CD8-positive, alpha-beta memory T cell (primary cell): ENCODE measurements at regions not wholly inside any gene's neighbourhood (a gene's known extent, or its start where the extent isn't known, plus 50 kb on each side); places are given as distances from the start of the nearest gene placed in this dataset.
A peak's percentile ranks its signal among the peaks of the same experiment; 100 is the strongest.

Source experiments
- CTCF ChIA-PET: fragments of 350-600 bp; sonication (Branson Sonifier 250); formaldehyde crosslinking; loops from one replicate; lab custom pipeline; 2021; ENCODE audit warnings: antibody characterized with exemption; lab: Charles Lee
- POLR2A ChIA-PET: fragments of 350-600 bp; sonication (Branson Sonifier 250); formaldehyde crosslinking; loops from one replicate; lab custom pipeline; 2021; ENCODE audit warnings: antibody characterized with exemption; lab: Charles Lee
- DNase-seq, 5 donors: peaks; one replicate each; pipeline versions ENCODE4 v3.0.0 to v3.0.0-alpha.2; 2020 to 2022; ENCODE audit warnings: mixed read lengths in 1 of 5
- H3K27ac ChIP-seq: one replicate; pipeline ENCODE4 v1.7.0; 2013; ENCODE audit warnings: low read depth, mild to moderate bottlenecking, low read length, moderate library complexity
- H3K27me3 ChIP-seq: 2 replicates; pipeline ENCODE4 v1.7.0; 2013; ENCODE audit warnings: low read length, mild to moderate bottlenecking; ENCODE audit not compliant: insufficient read depth, poor library complexity, severe bottlenecking
- H3K36me3 ChIP-seq: 2 replicates; pipeline ENCODE4 v1.7.0; 2013; ENCODE audit warnings: mild to moderate bottlenecking, low read length, moderate library complexity; ENCODE audit not compliant: insufficient read depth
- H3K4me1 ChIP-seq: 2 replicates; pipeline ENCODE4 v1.7.0; 2013; ENCODE audit warnings: mild to moderate bottlenecking, low read length, moderate library complexity; ENCODE audit not compliant: insufficient read depth
- H3K4me3 ChIP-seq: 2 replicates; pipeline ENCODE4 v1.7.0; 2013; ENCODE audit warnings: mild to moderate bottlenecking, low read length
- H3K9me3 ChIP-seq: 2 replicates; pipeline ENCODE4 v1.7.0; 2013; ENCODE audit warnings: mild to moderate bottlenecking, low read length
- H3K27ac Mint-ChIP-seq, 8 donors: one replicate each; pipeline ENCODE4 v1.8.0; 2020 to 2021; ENCODE audit warnings: mixed read lengths in 8 of 8, mild to moderate bottlenecking in 6 of 8, inconsistent platforms in 3 of 8, moderate library complexity in 3 of 8
- H3K27me3 Mint-ChIP-seq, 2 donors: one replicate each; pipeline ENCODE4 v1.8.0; 2020 to 2021; ENCODE audit warnings: mixed read lengths in 2 of 2, mild to moderate bottlenecking in 1 of 2, moderate library complexity in 1 of 2
- H3K36me3 Mint-ChIP-seq, 3 donors: one replicate each; pipeline ENCODE4 v1.8.0; 2020 to 2021; ENCODE audit warnings: mixed read lengths in 3 of 3, inconsistent platforms in 1 of 3, mild to moderate bottlenecking in 1 of 3
- H3K4me1 Mint-ChIP-seq, 3 donors: one replicate each; pipeline ENCODE4 v1.8.0; 2020 to 2021; ENCODE audit warnings: mixed read lengths in 3 of 3, inconsistent platforms in 1 of 3, mild to moderate bottlenecking in 1 of 3
- H3K4me3 Mint-ChIP-seq, 7 donors: one replicate each; pipeline ENCODE4 v1.8.0; 2020 to 2021; ENCODE audit warnings: mixed read lengths in 7 of 7, mild to moderate bottlenecking in 6 of 7, moderate library complexity in 4 of 7, inconsistent platforms in 2 of 7
- H3K9me3 Mint-ChIP-seq, 5 donors: one replicate each; pipeline ENCODE4 v1.8.0; 2020 to 2022; ENCODE audit warnings: mixed read lengths in 5 of 5, mild to moderate bottlenecking in 3 of 5, moderate library complexity in 2 of 5, inconsistent platforms in 1 of 5

DNA sequence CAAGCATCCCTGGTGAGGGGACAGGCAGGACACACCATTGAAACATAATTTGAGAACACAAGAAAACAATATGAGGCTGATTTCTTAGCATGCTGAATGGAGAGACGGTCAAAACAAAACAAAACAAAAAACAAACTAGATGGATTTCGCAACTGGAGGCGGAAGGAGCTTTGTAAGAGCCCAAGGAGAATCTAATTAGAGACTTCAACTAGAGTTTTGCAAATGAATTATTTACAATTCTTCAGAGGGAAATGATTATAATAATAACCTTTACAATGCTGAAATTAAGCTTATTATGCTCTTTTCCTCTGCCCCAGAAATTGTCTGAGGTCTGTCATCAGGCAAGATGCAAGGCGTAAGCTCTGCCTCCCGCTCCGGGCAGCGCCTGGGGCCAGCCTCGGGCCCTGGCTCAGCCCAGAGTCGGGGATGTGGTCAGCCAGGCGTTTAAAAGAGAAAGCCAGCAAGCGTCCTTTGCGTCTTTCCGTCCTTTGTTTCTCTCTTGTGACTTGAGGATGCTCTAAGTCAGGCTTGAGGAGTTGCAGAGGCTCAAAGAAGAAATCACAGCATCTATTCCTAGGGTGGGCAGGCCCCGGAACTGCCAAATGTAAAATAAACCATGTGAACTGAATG lies 139.6 kb downstream of the TWIST2 start:
- Histone ChIP-seq H3K27me3 (no peaks in the 10 kb centered on the region), H3K36me3 (no peaks in the 10 kb centered on the region), H3K9me3 (no peaks in the 10 kb centered on the region), H3K4me3 (no peak overlapping the region), H3K4me1 (no peaks in the 10 kb centered on the region), H3K27ac (no peak overlapping the region)
- Mint-ChIP-seq H3K27ac (peak overlapping the region in 1 of 8 donors; percentile 4), H3K9me3 (peaks cover 0 to 2% (median 0%) of the 10 kb centered on the region in 5 donors), H3K27me3 (peaks cover 13 to 37% of the 10 kb centered on the region in 2 donors), H3K4me1 (no peaks in the 10 kb centered on the region), H3K36me3 (no peaks in the 10 kb centered on the region), H3K4me3 (no peak overlapping the region)
- no peak for DNase-seq
- CTCF ChIA-PET, result interaction anchor here (1.3 kb wide), 1 partner anchor 29 kb away, joined by 3 read pairs; no protein-coding TSS in a partner anchor
- POLR2A ChIA-PET, result no interaction called here

DNA sequence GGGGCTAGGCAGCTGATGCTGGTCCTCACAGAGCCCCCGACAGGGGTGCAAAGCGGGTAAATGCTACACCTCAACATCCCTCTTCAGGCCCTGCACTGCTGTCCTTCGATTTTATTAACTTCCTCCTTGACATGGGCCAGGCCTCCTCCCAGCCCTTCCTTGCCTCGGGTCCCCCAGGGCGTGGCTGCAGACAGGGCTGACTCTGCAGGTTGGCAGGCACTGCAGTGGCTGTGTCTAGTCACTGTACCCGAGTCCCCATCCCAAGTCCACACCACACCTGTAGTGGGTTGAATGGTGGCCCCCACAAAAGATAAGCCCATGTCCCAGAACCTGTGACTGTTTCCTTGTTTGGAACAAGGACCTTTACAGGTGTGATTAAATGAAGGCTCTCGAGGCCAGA lies 140.2 kb downstream of the TWIST2 start:
- H3K27me3 ChIP-seq, result no peaks in the 10 kb centered on the region
- ChIA-PET CTCF (interaction anchor here (1.3 kb wide), 1 partner anchor 30 kb away, joined by 3 read pairs; no protein-coding TSS in a partner anchor), POLR2A (no interaction called here)
- Mint-ChIP-seq H3K27ac (no peak overlapping the region), H3K4me1 (no peaks in the 10 kb centered on the region), H3K9me3 (peaks cover 0 to 2% (median 0%) of the 10 kb centered on the region in 5 donors), H3K4me3 (no peak overlapping the region), H3K36me3 (no peaks in the 10 kb centered on the region), H3K27me3 (peaks cover 11 to 41% of the 10 kb centered on the region in 2 donors)
- H3K9me3 ChIP-seq, result no peaks in the 10 kb centered on the region
- DNase-seq, result no peak
- H3K4me3 ChIP-seq, result no peak overlapping the region
- no peaks in the 10 kb centered on the region for H3K4me1 ChIP-seq
- no peak overlapping the region for H3K27ac ChIP-seq
- H3K36me3 ChIP-seq, result no peaks in the 10 kb centered on the region

DNA sequence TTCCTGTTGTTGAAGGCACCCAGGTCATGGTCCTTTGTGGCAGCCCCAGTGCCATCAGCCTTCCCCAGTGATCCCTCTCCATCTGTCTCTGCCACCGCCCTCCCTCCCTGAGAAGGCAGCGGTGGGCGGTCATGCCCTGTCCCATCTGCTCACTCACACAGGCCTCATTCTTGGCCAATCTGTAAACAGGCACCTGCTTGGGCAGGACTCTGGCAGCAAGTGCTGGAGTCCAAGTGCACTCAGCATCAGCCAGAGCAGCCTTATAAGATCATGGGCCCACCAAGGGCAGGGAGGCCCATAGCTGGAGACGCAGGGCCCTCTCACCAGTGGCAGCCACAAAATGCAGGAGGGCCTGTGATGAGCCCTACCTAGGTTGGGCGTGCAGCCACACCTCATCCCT lies 140.9 kb downstream of the TWIST2 start:
- peaks cover 9 to 44% of the 10 kb centered on the region in 2 donors for H3K27me3 Mint-ChIP-seq

GRCh38 chr2:238989484-238989883 lies 141.6 kb downstream of the TWIST2 start:
- Histone ChIP-seq H3K4me1 (no peaks in the 10 kb centered on the region), H3K4me3 (no peak overlapping the region), H3K27ac (no peak overlapping the region), H3K27me3 (no peaks in the 10 kb centered on the region), H3K36me3 (no peaks in the 10 kb centered on the region), H3K9me3 (no peaks in the 10 kb centered on the region)
- H3K27me3 Mint-ChIP-seq, result peaks cover 8 to 41% of the 10 kb centered on the region in 2 donors
- H3K36me3 Mint-ChIP-seq, result no peaks in the 10 kb centered on the region
- POLR2A ChIA-PET, result no interaction called here
- peaks cover 0 to 5% (median 2%) of the 10 kb centered on the region in 5 donors for H3K9me3 Mint-ChIP-seq
- CTCF ChIA-PET, result no interaction called here
- no peak for DNase-seq
- H3K4me1 Mint-ChIP-seq, result no peaks in the 10 kb centered on the region
- H3K27ac Mint-ChIP-seq, result no peak overlapping the region
- no peak overlapping the region for H3K4me3 Mint-ChIP-seq

More for the DNA sequence above, 140.9 kb downstream of the TWIST2 start:
- H3K27ac Mint-ChIP-seq, result no peak overlapping the region
- H3K4me3 ChIP-seq, result no peak overlapping the region
- no peaks in the 10 kb centered on the region for H3K4me1 ChIP-seq
- H3K4me1 Mint-ChIP-seq, result no peaks in the 10 kb centered on the region
- peaks cover 0 to under 1% (median 0%) of the 10 kb centered on the region in 5 donors for H3K9me3 Mint-ChIP-seq
- H3K9me3 ChIP-seq, result no peaks in the 10 kb centered on the region
- POLR2A ChIA-PET, result no interaction called here
- no peak overlapping the region for H3K27ac ChIP-seq
- H3K36me3 Mint-ChIP-seq, result no peaks in the 10 kb centered on the region
- H3K36me3 ChIP-seq, result no peaks in the 10 kb centered on the region
- CTCF ChIA-PET, result no interaction called here
- no peaks in the 10 kb centered on the region for H3K27me3 ChIP-seq
- H3K4me3 Mint-ChIP-seq, result no peak overlapping the region
- no peak for DNase-seq

DNA sequence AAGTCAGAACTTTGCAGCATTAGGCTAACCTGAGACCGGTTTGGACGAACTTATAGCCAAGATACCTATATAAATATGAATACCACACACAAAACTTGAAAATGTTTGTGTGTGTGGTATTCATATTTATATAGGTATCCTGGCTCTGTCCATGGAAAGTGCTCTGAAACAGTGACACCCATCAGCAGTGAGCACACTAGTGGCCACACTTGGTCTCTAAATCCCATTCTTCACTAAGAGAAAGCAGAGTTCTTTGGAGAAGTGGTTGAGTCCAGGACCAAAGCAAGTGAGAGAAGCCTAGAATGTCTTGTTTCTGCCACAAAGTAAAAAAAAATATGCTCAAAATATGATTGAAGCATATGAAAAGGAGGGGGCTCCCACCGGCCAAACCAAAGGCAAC lies 146.5 kb downstream of the TWIST2 start:
- H3K4me3 Mint-ChIP-seq, result no peak overlapping the region
- H3K36me3 ChIP-seq, result no peaks in the 10 kb centered on the region
- H3K9me3 Mint-ChIP-seq, result peaks cover 0 to 13% (median 2%) of the 10 kb centered on the region in 5 donors
- peaks cover 8 to 28% of the 10 kb centered on the region in 2 donors for H3K27me3 Mint-ChIP-seq
- H3K27ac Mint-ChIP-seq, result no peak overlapping the region
- H3K36me3 Mint-ChIP-seq, result no peaks in the 10 kb centered on the region
- ChIA-PET POLR2A (no interaction called here), CTCF (no interaction called here)
- H3K9me3 ChIP-seq, result no peaks in the 10 kb centered on the region
- H3K27me3 ChIP-seq, result no peaks in the 10 kb centered on the region
- no peak overlapping the region for H3K4me3 ChIP-seq
- no peak for DNase-seq
- no peaks in the 10 kb centered on the region for H3K4me1 Mint-ChIP-seq
- no peaks in the 10 kb centered on the region for H3K4me1 ChIP-seq
- H3K27ac ChIP-seq, result no peak overlapping the region

DNA sequence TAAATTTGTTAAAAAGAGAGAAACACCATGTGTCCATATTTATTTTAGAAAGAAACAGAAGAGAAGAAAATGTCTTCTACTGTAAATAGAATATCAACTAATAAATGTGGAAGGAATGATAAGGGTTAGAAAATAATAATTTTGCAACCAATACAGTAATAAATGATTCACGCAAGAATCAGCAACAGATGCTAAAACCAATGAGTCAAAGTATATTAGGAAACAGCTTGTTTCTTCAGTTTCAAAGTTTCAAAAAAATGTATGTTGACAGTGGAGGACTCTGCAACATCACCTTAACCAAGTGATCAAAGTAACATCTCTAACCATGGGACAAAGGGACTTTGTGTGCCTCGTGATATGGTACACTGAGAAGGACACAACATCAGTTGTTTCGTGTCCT lies 147.0 kb downstream of the TWIST2 start:
- Mint-ChIP-seq H3K27ac (no peak overlapping the region), H3K4me3 (no peak overlapping the region), H3K4me1 (no peaks in the 10 kb centered on the region), H3K27me3 (peaks cover 8 to 28% of the 10 kb centered on the region in 2 donors), H3K36me3 (no peaks in the 10 kb centered on the region), H3K9me3 (peaks cover 0 to 13% (median 2%) of the 10 kb centered on the region in 5 donors)
- ChIA-PET POLR2A (no interaction called here), CTCF (no interaction called here)
- H3K4me3 ChIP-seq, result no peak overlapping the region
- H3K9me3 ChIP-seq, result no peaks in the 10 kb centered on the region
- DNase-seq, result no peak
- H3K36me3 ChIP-seq, result no peaks in the 10 kb centered on the region
- H3K27me3 ChIP-seq, result no peaks in the 10 kb centered on the region
- H3K27ac ChIP-seq, result no peak overlapping the region
- H3K4me1 ChIP-seq, result no peaks in the 10 kb centered on the region

DNA sequence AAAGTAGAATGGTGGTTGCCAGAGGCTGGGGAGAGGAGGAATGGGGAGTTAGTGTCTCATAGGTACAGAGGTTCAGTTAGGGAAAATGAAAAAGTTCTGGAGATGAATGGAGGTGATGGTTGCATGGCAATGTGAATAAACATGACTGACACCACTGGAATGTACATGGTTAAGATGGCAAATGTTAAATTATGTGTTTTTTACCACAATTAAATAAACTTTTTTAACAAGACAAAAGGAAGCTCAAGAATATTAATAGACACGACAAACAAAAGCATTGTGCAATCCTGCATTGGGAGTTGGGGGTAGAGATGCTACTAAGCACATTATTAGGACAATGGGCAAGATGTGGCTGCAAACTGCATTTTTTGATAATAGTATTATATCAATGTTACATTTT lies 147.7 kb downstream of the TWIST2 start:
- POLR2A ChIA-PET, result no interaction called here
- Histone ChIP-seq H3K9me3 (no peaks in the 10 kb centered on the region), H3K27ac (no peak overlapping the region), H3K4me1 (no peaks in the 10 kb centered on the region), H3K4me3 (no peak overlapping the region), H3K36me3 (no peaks in the 10 kb centered on the region), H3K27me3 (no peaks in the 10 kb centered on the region)
- H3K27me3 Mint-ChIP-seq, result peaks cover 8 to 30% of the 10 kb centered on the region in 2 donors
- H3K27ac Mint-ChIP-seq, result no peak overlapping the region
- H3K4me1 Mint-ChIP-seq, result no peaks in the 10 kb centered on the region
- H3K4me3 Mint-ChIP-seq, result no peak overlapping the region
- CTCF ChIA-PET, result no interaction called here
- no peak for DNase-seq
- no peaks in the 10 kb centered on the region for H3K36me3 Mint-ChIP-seq
- peaks cover 0 to 13% (median 2%) of the 10 kb centered on the region in 5 donors for H3K9me3 Mint-ChIP-seq

- Mint-ChIP-seq H3K4me1 (no peaks in the 10 kb centered on the region), H3K27ac (no peak overlapping the region), H3K4me3 (no peak overlapping the region), H3K36me3 (no peaks in the 10 kb centered on the region), H3K27me3 (peaks cover 8 to 29% of the 10 kb centered on the region in 2 donors), H3K9me3 (peaks cover 0 to 13% (median 2%) of the 10 kb centered on the region in 5 donors)
- ChIA-PET CTCF (no interaction called here), POLR2A (no interaction called here)
- Histone ChIP-seq H3K4me3 (no peak overlapping the region), H3K27me3 (no peaks in the 10 kb centered on the region), H3K9me3 (no peaks in the 10 kb centered on the region), H3K27ac (no peak overlapping the region), H3K36me3 (no peaks in the 10 kb centered on the region), H3K4me1 (no peaks in the 10 kb centered on the region)
- no peak for DNase-seq
Measured at GRCh38 chr2:238996331-238997136, 148.6 kb downstream of the TWIST2 start.
